ENCODE measurements at regions not wholly inside any gene's neighbourhood (a gene's known extent, or its start where the extent isn't known, plus 50 kb on each side); places are given as distances from the start of the nearest gene placed in this dataset.

DNA sequence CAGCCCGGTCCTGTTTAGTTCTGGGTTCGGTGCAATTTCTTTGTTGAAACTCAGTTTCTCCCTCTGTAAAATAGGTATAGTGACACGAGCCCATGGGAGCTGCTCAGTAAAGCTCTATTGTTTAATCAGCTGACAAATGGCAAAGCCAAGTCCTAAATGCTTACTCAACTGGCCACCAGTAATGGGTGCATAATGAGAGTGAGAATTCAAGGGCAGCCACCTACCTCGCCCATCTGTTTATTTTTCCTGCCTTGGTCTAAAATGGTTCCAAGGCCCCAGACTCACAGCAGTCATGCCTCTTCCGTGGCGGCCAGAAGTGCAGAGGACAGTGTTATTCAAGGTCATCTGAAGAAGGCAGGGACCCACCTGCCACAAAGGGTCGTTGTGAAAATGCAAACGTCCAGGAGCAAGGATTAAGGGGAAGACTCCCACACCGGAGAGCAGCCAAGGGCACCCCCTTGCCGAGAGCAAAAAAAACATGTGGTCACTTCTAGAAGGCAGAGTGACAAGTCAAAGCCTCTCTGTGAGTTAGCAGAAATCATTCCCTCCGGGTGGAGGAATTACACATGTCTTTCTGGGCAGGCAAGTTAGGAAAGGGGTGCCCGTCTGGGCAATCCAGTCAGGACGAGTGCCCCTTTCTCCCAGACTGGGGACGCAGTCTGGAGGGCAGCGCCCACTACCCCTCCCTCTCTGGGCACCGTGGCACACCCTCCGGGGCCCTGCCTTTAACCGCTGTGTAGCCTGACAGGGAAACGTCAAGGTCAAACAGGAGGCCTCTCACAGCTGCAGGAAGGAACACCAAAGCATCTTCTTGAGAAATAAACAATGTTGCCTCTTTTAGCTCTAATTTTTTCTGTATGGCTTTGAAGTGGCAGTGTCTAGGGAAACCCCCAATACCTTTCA lies 186.2 kb downstream of the FOXO1 start:
- DNase-seq (ENCODE audit: low spot score), result no peak

DNA sequence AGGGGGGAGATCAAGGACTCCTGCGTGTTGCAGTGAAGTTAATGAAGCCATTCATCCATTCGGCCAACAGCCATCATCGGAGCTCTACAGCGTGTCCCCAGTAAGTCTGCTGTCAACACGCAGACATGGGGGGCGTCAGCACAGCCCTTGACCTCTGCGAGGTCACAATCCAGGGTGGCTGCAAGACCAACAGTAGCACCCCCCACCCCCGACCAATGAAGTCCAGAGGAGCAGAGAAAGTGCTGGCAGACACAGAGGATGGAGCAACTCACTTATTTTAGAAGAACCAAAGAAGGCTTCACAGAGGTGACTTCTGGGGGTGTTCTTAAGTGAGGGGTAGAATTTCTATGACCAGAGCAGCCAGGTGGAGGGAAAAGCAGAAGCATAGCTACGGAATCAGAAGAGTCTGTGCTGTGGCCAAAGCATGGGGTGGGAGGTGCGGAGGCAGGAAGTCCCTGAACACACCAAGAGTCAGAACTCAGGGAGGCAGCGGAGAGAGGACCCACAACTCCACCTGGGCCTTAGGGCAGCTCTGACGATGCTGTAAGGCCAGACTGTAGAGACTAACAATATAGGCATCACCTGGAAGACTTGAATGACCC lies 185.4 kb downstream of the FOXO1 start:
- DNase-seq (ENCODE audit: low spot score), result no peak

DNA sequence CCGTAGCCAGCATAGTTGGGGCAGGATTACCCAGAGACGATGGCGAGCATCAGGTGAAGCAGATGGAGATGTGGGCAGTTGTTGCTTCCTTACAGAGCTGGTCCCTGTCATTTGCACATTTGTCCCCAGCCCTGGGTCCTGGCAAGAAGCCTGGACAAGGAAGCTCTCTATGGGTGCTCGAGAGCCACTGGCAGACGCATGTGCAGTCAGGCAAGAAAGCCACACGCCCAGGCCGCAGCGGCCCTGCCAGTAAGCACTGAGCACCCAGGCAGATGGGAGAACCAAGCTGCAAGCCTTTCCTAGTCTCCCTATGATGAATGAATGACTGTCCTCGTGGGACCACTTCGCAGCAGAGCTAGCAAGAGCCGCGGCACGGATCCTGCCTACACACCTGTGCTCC lies 182.8 kb downstream of the FOXO1 start:
- no peak for DNase-seq (ENCODE audit: low spot score)

DNA sequence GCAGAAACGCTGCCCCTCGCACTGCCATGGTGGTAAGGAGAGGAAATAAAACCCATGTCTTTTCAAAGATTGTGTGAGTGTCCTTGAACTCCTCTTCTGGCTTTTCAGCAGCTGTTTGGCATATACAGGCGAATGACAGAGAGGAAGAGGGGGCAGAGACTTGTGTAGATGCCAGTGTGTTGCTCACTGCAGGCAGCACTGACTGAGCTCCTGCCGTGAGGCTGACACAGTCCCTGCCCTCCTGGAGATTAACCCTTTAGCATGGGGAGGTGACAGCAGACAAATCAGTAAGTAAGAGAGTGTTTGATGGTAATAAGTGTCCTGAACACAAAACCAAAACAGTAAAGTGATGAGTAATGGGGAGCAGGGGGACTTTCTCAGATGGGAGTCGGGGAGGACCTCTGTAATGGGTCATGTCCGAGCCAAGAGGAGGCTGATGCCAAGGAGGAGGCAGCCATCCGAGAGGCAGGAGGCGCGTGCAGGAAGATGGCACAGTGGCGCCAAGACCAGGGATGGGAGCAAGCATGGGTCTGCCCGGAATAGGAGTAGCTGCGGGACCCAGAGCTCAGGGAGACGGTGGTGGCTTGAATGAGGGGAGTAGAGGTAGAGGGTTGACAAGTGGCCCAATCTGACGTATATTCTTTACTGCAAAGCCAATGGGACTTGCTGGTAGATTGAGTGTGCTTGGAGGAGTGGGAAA lies 182.2 kb downstream of the FOXO1 start:
- no peak for DNase-seq (ENCODE audit: low spot score)

DNA sequence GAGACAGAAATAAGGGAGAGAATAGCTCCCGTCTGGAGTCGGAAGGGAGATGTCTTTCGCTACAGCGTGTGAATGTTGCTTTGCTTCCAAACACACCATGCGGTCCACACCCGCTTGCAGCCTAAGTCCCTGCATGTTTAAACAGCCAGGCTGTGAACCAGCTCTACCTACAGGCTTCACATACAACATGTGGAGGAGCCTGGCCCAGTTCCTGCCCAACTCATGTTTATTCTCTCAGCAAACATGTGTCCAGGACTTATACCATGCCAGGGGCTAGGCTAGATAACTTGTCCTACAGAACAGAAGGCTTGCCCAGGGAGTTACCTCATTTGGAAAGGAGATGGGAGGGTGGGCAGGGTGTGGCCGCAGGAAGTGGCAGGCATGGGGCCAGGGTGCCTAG lies 181.5 kb downstream of the FOXO1 start:
- DNase-seq (ENCODE audit: low spot score), result no peak

DNA sequence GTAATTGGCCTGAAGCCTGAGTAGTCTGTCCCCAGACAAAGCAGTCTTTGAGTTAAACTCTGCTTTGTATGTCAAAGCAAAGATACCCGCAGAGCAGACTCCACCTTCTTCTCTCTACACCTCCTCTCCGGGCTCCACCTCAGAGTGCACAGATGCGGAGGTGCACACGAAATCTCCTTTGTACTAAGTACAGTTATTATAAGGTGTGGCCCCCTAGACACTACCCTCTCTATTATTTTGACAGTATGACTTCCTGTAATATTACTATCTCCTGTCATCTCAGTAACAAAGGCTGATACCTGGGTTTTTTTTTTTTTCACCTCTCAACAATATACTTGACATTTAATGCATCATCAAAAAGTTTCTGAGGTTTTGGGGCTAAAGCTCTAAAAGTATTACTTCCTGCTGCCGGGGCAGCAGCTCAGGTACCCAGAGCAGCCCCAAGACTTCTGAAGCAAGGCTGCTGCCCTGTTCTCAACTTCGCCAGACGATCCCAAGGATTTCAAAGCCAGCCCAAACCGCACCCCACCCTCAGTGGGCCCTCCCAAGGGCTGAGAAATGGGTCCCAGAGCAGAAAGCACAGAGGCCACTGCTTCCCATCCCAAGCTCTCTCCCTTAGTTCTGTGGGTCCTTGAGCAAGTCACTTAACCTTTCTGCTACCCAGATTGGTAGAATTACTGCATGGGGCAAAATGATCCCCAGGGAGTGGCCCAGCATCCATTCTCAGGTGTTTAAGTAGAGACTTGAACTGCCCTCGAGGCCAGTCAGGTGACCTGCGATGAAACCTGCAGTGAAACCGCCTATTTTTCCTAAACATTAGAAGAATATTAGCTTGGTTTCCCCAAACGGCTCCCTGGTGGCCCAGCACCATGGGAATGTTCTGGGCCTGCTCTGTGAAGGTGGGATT lies 180.6 kb downstream of the FOXO1 start:
- no peak for DNase-seq (ENCODE audit: low spot score)

DNA sequence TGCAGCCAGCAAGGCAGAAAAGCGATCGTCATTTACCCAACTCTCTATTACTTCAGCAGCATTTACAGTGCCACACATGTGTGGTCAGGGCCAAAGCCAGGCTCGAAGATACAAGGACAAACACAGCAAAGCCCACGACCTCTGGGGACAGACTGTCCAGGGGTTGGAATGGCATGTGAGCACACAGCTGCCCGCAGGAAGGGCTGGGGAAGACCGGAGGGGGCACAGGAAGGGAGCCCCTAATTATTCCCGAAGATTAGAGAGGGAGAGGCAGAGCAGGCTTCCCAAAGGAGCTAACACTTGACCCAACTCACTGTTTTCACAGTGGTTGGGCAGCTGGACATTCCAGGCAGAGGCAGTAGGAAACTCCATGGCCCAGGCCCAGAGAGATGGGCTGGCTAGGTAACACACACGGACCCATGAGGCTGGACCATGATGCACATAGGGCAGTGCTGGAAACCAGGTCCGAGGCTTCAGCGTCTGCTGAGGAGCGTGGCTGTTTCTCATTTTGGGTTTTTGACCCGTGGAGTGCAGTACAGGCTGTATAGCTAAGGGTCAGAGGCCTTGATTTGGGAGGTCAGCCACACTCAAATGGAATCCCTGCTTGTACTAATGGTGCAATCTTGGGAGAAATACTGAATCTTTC lies 179.8 kb downstream of the FOXO1 start:
- DNase-seq (ENCODE audit: low spot score), result no peak

DNA sequence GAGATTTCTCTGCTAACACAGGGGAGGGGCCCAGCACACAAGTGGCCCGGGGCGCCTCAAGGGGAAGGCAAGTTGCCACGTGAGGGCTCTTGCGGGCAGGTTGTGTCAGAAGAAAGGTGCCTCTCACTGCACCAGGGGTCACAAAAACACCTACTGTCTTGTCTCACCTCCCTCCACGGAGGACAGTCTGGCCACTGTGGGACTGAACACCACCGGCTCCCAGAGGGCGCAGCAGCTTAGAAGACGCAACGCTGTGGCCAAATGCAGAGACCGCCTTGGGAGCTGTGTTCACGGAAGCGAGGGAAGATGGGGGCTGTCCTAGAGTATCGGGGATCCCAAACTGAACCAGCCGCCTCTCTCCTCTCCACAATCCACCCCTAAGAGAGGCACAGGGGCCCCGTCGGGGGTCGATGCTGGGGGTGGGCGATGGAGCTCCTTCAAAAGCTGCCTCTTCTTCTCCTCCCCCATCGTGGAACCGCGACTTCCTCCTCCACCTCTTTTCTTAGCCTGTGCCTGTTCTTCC lies 177.5 kb downstream of the FOXO1 start:
- DNase-seq (ENCODE audit: low spot score), result no peak

DNA sequence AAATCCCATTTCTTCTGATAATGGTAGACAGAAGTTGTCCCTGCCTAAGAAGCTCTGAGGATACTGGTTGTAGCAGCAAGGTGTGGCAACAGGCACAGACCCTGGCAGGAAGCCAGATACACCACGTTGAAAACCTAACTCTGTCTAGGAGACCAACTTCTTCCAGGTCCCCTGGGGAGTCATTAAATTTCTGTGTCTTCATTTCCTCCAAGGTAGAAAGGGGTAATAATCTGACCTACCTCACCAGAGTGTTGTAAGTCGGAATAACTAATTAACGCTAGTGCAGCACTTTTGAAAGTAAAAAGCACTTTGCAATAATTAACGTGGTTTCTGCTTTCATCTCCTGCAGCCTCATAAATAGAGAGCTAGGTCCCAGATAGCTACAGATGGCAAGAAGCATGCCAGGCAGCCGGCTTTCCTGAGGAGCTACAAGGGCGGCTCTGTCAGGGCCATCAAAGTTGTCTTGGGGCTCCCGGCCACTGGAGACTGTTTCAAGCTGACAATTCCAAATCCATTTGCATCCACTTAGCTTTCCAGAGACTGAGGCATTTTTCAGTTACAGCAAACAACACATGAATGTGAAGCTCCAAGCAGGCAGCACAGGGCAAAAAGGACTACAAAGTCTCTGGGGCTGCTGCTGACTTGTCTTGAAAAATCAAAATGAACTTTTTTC lies 176.2 kb downstream of the FOXO1 start:
- peak; percentile 83 for DNase-seq (ENCODE audit: low spot score)

DNA sequence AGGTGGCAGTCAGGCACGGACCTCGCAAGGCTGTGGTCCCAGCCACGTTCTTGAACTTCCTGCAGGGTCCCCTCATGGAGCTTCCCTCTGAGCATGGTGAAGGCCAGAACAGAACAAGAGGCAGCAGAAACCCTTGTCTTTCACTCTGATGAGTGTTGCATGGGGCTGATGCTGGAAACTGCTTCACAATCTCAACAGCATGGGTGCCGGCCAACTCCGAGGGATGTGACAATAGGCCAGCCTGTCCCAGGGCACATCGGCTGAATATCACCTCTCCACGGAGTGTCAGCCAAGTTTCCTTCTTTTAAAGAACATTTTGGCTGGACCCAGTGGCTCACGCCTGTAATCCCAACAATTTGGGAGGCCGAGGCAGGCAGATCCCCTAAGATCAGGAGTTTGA lies 173.9 kb downstream of the FOXO1 start:
- no peak for DNase-seq (ENCODE audit: low spot score)

DNA sequence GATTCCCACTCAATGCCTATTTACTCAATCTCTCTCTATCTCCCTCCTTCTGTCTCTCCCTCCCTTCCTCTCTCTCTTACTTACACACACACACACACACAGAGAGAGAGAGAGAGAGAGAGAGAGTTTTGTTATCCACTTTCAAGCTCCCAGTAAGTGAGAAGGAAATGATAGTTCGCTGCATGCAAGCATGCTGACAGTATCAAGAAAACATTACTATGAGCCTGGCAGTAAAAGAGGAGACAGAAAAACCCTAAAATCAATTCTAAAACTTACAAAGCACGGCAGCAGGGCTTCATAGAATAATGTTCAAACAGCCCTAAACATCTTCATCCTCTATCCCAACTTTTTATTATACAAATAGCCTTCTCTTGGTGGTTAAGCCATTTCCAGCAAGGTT lies 171.9 kb downstream of the FOXO1 start:
- DNase-seq (ENCODE audit: low spot score), result no peak

DNA sequence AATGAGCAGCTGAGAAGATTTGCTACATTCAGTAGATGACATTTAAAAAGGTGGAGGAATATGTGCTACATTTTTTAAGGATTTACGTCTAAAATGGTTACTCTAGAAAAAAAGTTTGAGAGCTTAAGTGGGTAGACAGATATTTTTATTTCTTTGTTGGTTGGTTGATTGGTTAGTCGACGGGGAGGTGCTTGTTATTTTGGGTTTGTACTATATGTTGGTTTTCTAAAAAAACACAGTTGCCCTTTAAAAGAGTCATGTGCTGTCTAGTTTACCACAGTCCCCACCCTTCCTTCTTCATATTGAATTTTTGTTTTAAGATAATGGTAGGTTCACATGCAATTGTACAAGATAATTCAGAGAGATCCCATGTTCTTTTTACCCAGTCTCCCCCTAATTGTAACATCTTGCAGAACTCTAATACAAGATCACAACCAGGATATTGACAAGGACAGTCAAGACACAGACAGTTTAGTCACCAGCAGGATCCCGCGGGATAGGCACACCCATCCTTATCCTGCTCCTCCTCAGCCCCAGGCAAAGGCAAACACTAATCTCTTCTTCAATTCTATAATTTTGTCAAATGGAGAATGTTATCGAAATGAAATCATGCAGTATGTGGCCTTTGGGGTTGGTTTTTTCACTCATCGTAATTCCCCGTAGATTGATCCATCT lies 171.4 kb downstream of the FOXO1 start:
- DNase-seq (ENCODE audit: low spot score), result peak; percentile 22

DNA sequence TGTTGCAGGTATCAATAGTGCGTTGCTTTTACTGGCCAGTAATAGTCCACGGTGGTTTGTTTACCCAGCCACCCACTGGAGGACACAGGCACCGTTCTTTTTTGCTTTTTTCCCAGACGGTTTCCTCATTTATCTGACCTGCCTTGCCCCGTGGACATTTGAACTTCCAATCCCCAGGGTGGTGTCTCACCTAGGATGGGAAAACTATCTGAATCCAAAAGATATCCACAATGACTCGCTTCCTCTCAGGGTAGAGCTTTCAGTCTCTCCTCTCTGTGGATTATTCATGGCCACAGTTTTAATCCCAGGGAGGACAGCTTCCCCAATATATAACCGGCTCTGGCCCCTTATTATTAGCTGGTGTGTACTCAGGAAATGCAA lies 170.8 kb downstream of the FOXO1 start:
- peak; percentile 9 for DNase-seq (ENCODE audit: low spot score)

DNA sequence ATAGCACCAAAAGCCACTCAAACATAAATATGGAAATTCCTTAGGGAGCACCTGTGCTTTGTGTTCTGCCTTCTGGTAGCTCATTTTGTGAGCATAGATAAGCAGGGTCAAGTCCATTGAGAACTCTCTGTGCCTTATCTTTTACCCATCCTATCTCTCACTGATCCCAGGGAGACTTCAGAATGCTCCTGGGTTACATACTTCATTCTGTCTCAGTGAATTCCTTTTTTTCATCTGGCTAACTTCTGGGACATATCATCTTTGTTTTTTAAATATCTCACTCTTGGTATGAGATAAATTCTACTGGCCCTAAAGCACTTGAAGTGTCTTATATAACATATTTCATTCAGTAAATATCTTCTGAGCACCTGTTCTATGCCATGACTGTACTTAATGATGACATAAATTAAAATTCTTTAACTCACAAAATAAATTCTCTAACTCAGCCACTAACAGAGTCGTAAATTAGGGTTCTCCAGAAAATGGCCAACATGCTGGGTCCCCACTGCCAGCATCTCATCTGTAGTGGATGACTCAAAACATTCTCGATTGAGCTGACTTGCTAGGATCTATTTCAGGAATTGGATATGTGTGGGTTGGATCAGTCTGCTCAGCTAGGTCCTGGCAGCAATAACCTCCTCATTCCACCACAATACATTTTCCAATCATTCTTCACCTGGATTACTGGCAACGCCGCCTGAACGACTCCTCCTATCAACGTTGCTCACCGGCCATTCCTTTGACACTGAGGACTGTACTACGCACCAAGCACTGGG lies 170.2 kb downstream of the FOXO1 start:
- DNase-seq (ENCODE audit: low spot score), result no peak

DNA sequence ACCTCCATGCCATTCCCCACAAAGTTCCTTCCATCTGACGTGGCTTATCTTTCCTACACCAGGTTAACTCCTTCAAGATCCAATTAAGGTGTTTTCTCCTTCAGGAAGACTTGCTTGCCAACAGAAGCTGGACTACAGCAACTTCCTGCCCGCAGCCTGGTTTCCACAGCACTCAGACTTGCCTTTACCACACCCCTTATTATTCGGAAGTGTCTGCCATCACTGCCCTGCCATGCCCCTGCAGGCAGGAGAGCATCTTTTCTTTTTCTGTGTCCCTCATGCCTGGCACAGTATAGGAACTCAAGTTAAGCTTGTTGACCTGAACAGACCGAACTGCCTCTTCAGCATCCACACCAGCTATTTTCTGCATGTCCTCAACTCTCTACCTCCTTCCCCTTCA lies 168.0 kb downstream of the FOXO1 start:
- no peak for DNase-seq (ENCODE audit: low spot score)

DNA sequence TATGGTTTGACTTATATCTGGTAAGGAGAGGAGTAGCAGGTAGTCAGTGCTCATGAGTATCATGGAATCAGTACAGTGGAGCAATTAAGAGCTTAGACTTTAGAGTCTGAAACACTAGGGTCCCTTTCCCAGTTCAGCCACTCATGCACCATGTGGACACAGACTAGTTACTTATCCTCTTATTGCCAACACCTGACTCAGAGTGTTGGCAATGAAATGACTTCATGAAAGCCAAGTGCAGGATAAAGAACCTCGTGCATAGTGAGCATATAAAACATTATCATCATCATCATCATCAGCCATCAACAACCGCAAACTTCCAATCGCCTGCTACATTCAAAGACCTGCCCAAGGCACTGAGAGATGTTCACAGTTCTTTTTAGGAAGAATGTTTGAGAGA lies 164.2 kb downstream of the FOXO1 start:
- DNase-seq (ENCODE audit: low spot score), result no peak

DNA sequence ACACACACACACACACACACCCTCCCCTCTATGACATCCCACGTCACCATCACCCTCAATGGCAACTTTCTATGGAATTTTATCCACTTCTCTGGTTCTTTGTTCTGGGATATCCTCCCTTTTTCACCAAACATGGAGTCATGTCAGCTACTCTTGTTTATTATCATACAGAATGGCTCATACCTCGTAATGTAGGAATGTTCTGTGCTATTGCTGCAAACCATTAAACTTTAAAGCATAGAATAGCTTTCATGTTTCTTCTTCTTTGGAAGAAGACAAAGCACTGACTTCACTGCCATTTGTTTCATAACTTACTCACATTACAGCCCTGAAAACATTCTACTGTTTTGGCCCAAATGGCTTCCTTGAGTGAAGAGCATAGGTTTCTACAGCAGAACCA lies 163.4 kb downstream of the FOXO1 start:
- no peak for DNase-seq (ENCODE audit: low spot score)

DNA sequence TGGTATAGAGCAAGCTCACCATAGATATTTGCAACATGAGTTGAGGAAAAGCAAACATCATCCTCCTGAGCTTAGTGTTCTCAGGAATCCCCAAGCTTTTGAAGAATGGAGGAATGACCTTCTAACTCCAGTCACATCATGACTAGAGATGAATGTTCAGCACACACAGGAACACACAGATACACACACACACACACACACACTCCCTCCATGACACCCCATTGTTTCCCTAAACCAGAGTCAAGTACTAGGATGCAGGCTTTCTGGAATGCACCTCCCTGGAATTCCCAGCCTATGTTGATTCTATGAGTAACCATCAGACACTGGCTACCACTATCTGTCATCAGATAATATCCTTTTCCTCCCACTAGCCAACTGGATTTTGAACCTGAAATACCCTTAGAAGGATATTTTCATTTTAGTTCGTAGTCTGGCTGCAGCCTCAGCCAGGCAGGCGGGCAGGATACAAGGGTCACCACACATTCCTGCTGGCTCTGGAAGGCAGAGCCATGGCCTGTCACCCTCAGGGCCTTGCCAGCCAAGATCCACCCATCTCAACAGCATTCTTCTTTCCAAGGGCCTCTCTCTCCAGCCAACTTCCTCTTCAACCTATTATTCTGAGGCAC lies 162.4 kb downstream of the FOXO1 start:
- DNase-seq (ENCODE audit: low spot score), result peak; percentile 28

DNA sequence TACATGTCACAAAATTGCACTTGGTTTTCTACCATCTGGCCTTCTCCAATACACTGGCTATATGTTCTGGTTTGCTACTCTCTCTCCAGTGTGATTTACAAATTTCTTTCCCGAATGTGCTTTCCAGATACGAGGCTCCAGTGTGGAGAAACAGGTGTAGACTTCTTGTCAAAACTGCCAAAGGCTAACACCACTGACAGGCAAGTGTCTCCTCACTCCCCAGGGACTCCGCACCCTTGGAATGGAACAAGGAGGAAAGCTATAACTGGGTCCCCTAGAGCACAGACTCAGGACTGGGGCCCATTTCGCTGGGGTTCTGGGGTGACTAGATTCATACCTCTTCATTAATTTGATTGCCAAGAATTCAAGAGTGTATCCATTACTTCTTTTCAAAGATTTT lies 161.8 kb downstream of the FOXO1 start:
- no peak for DNase-seq (ENCODE audit: low spot score)

Data from LoVo (cell line).